NCI-H1930 (cell line): ENCODE measurements at regions not wholly inside any gene's neighbourhood (a gene's known extent, or its start where the extent isn't known, plus 50 kb on each side); places are given as distances from the start of the nearest gene placed in this dataset.

ENCODE experiments used
- DNase-seq, 2 experiments: peaks; one replicate each; lab custom pipeline; 2025; lab: John Stamatoyannopoulos, UW

GRCh38 chr1:5340560-5341130 lies 651.6 kb downstream of the NPHP4 start:
- no peak for DNase-seq

- DNase-seq = no peak
These were observed 653.8 kb downstream of the NPHP4 start for GRCh38 chr1:5338466-5338865.

- DNase-seq = no peak
These were observed 658.9 kb downstream of the NPHP4 start for GRCh38 chr1:5333291-5333690.

GRCh38 chr1:5331101-5331500 lies 661.1 kb downstream of the NPHP4 start:
- no peak for DNase-seq

- no peak for DNase-seq
These were observed 663.0 kb downstream of the NPHP4 start for GRCh38 chr1:5329068-5329739.

GRCh38 chr1:5324883-5325282 lies 667.3 kb downstream of the NPHP4 start:
- DNase-seq = no peak

- DNase-seq = no peak
These were observed 663.9 kb downstream of the AJAP1 start for GRCh38 chr1:5318143-5318816.

- DNase-seq = no peak
These were observed 663.0 kb downstream of the AJAP1 start for GRCh38 chr1:5317391-5317790.

GRCh38 chr1:5312862-5313261 lies 658.5 kb downstream of the AJAP1 start:
- no peak for DNase-seq

- no peak for DNase-seq
These were observed 657.9 kb downstream of the AJAP1 start for GRCh38 chr1:5312293-5312674.

GRCh38 chr1:5311634-5312292 lies 657.4 kb downstream of the AJAP1 start:
- no peak for DNase-seq

GRCh38 chr1:5311147-5311546 lies 656.7 kb downstream of the AJAP1 start:
- DNase-seq = no peak

- DNase-seq = no peak
These were observed 653.8 kb downstream of the AJAP1 start for GRCh38 chr1:5308249-5308648.

GRCh38 chr1:5304702-5305101 lies 650.3 kb downstream of the AJAP1 start:
- DNase-seq = no peak

- DNase-seq = no peak
These were observed 644.0 kb downstream of the AJAP1 start for GRCh38 chr1:5298376-5298775.

GRCh38 chr1:5297886-5298239 lies 643.5 kb downstream of the AJAP1 start:
- DNase-seq = no peak

- DNase-seq = no peak
These were observed 642.9 kb downstream of the AJAP1 start for GRCh38 chr1:5297180-5297885.

GRCh38 chr1:5296557-5297179 lies 642.3 kb downstream of the AJAP1 start:
- no peak for DNase-seq

- DNase-seq = no peak
These were observed 641.7 kb downstream of the AJAP1 start for GRCh38 chr1:5296095-5296494.

GRCh38 chr1:5291889-5292288 lies 637.5 kb downstream of the AJAP1 start:
- no peak for DNase-seq

- DNase-seq = no peak
These were observed 633.1 kb downstream of the AJAP1 start for GRCh38 chr1:5287178-5288150.
